Astrocyte (in vitro differentiated cells and primary cell): ENCODE measurements at regions not wholly inside any gene's neighbourhood (a gene's known extent, or its start where the extent isn't known, plus 50 kb on each side); places are given as distances from the start of the nearest gene placed in this dataset.

ENCODE experiments used
- CTCF ChIP-seq: IDR thresholded peaks from 2 replicates; pipeline ENCODE4 v1.5.1; 2011; ENCODE audit warnings: low read depth, mild to moderate bottlenecking, inconsistent platforms, low read length, moderate library complexity; ENCODE audit not compliant: insufficient read depth
- EZH2 ChIP-seq: IDR thresholded peaks from 2 replicates; pipeline ENCODE4 v1.6.1; 2012; ENCODE audit warnings: mild to moderate bottlenecking, low read length, inconsistent platforms; ENCODE audit not compliant: insufficient read depth

- TF ChIP-seq EZH2 (no peak), CTCF (no peak)
Measured at GRCh38 chr14:104339361-104339760, 201.0 kb downstream of the KIF26A start.
